ENCODE measurements at regions not wholly inside any gene's neighbourhood (a gene's known extent, or its start where the extent isn't known, plus 50 kb on each side); places are given as distances from the start of the nearest gene placed in this dataset.

- Histone ChIP-seq H4K20me1 (ENCODE audit: low read length) (no peaks in the 10 kb centered on the region), H2AFZ (ENCODE audit: low read length) (no peak overlapping the region), H3K27ac (ENCODE audit: low read length) (no peak overlapping the region), H3K9me2 (replicated peaks; ENCODE audit: low read length) (no peaks in the 10 kb centered on the region), H3K27me3 (ENCODE audit: low read length) (peaks cover 55% of the 10 kb centered on the region), H3K9me3 (ENCODE audit: low read length) (no peaks in the 10 kb centered on the region), H3K4me2 (ENCODE audit: low read length) (no peak overlapping the region), H3F3A (ENCODE audit: low read length, unreplicated experiment) (no peaks in the 10 kb centered on the region), H3K9ac (ENCODE audit: low read length) (no peak overlapping the region), H3K4me3 (ENCODE audit: low read length) (no peak overlapping the region), H3K4me1 (ENCODE audit: insufficient read depth, low read length) (no peaks in the 10 kb centered on the region), H3K36me3 (ENCODE audit: low read depth, low read length) (no peaks in the 10 kb centered on the region), H3K79me2 (ENCODE audit: low read length) (no peaks in the 10 kb centered on the region)
- DNase-seq: no peak
- intact Hi-C loops (cut with micrococcal nuclease): no loop called here
- BruUV-seq (replicated peaks): no TSS peak
- no peak for ATAC-seq
- POLR2A ChIA-PET (ENCODE audit: unreplicated experiment): no interaction called here
- CTCF ChIA-PET: no interaction called here
- no peak for TF ChIP-seq CTCF (conservative IDR thresholded peaks at IDR 0.05; ENCODE audit: low read depth, low read length)
- TF ChIP-seq EZH2phosphoT487 (IDR thresholded peaks at IDR 0.05; ENCODE audit: borderline replicate concordance, low read length): no peak
- no peak for TF ChIP-seq EZH2 (IDR thresholded peaks at IDR 0.05; ENCODE audit: low read length, unreplicated experiment)
Measured at GRCh38 chr7:25658375-25658774, 430.1 kb upstream of the NPVF start.

- TF ChIP-seq EZH2phosphoT487 (IDR thresholded peaks at IDR 0.05; ENCODE audit: borderline replicate concordance, low read length) (no peak), EZH2 (IDR thresholded peaks at IDR 0.05; ENCODE audit: low read length, unreplicated experiment) (no peak), CTCF (conservative IDR thresholded peaks at IDR 0.05; ENCODE audit: low read depth, low read length) (no peak)
- Histone ChIP-seq H4K20me1 (ENCODE audit: low read length) (no peaks in the 10 kb centered on the region), H3K9me2 (replicated peaks; ENCODE audit: low read length) (no peaks in the 10 kb centered on the region), H3K27ac (ENCODE audit: low read length) (no peak overlapping the region), H3K27me3 (ENCODE audit: low read length) (peaks cover 56% of the 10 kb centered on the region), H3K4me1 (ENCODE audit: insufficient read depth, low read length) (no peaks in the 10 kb centered on the region), H2AFZ (ENCODE audit: low read length) (no peak overlapping the region), H3K36me3 (ENCODE audit: low read depth, low read length) (no peaks in the 10 kb centered on the region), H3K4me2 (ENCODE audit: low read length) (no peak overlapping the region), H3K79me2 (ENCODE audit: low read length) (no peaks in the 10 kb centered on the region), H3K4me3 (ENCODE audit: low read length) (no peak overlapping the region), H3F3A (ENCODE audit: low read length, unreplicated experiment) (no peaks in the 10 kb centered on the region), H3K9me3 (ENCODE audit: low read length) (no peaks in the 10 kb centered on the region), H3K9ac (ENCODE audit: low read length) (no peak overlapping the region)
- intact Hi-C loops (cut with micrococcal nuclease): no loop called here
- BruUV-seq (replicated peaks): no TSS peak
- ATAC-seq: no peak
- DNase-seq: no peak
- ChIA-PET POLR2A (ENCODE audit: unreplicated experiment) (no interaction called here), CTCF (no interaction called here)
Measured at GRCh38 chr7:25659841-25660240, 431.6 kb upstream of the NPVF start.

- no peak overlapping the region for H3K27ac ChIP-seq (ENCODE audit: low read length)
- no peak overlapping the region for H3K9ac ChIP-seq (ENCODE audit: low read length)
- DNase-seq: no peak
- no peaks in the 10 kb centered on the region for H3K79me2 ChIP-seq (ENCODE audit: low read length)
- H3K4me3 ChIP-seq (ENCODE audit: low read length): no peak overlapping the region
- H3F3A ChIP-seq (ENCODE audit: low read length, unreplicated experiment): no peaks in the 10 kb centered on the region
- intact Hi-C loops (cut with micrococcal nuclease): no loop called here
- no peaks in the 10 kb centered on the region for H3K4me1 ChIP-seq (ENCODE audit: insufficient read depth, low read length)
- H3K27me3 ChIP-seq (ENCODE audit: low read length): peaks cover 60% of the 10 kb centered on the region
- CTCF ChIA-PET: no interaction called here
- no peak for ATAC-seq
- no peaks in the 10 kb centered on the region for H3K9me3 ChIP-seq (ENCODE audit: low read length)
- BruUV-seq (replicated peaks): no TSS peak
- TF ChIP-seq EZH2 (IDR thresholded peaks at IDR 0.05; ENCODE audit: low read length, unreplicated experiment) (no peak), EZH2phosphoT487 (IDR thresholded peaks at IDR 0.05; ENCODE audit: borderline replicate concordance, low read length) (no peak), CTCF (conservative IDR thresholded peaks at IDR 0.05; ENCODE audit: low read depth, low read length) (no peak)
- no peaks in the 10 kb centered on the region for H3K36me3 ChIP-seq (ENCODE audit: low read depth, low read length)
- no peak overlapping the region for H2AFZ ChIP-seq (ENCODE audit: low read length)
- H3K9me2 ChIP-seq (replicated peaks; ENCODE audit: low read length): no peaks in the 10 kb centered on the region
- H4K20me1 ChIP-seq (ENCODE audit: low read length): no peaks in the 10 kb centered on the region
- POLR2A ChIA-PET (ENCODE audit: unreplicated experiment): no interaction called here
- H3K4me2 ChIP-seq (ENCODE audit: low read length): no peak overlapping the region
Measured at GRCh38 chr7:25662841-25663800, 434.8 kb upstream of the NPVF start.

Measured in PC-3 (cell line).